ENCODE measurements at regions not wholly inside any gene's neighbourhood (a gene's known extent, or its start where the extent isn't known, plus 50 kb on each side); places are given as distances from the start of the nearest gene placed in this dataset.

DNA sequence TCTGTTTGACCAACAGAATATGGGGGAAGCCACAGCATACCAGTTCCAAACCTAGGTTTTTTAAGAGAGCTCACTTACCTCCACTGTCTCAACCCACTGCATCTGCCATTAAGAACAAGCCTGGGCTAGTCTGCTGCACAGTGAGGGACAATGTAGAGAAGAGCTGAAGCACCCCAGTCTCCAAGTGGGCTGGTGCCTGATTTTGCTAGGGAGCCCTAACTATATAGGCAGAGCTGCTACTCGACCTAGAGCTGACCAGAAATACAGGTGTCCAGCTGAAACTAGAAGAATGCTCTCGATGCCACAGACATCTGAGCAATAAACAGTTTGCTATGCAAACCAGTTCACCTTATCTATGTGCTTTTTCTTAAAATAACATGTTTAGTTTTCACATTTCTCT, 106.9 kb upstream of the BET1 start:
- Histone ChIP-seq H3K9me3 (ENCODE audit: low read length) (no peaks in the 10 kb centered on the region), H3K36me3 (ENCODE audit: insufficient read depth, low read length) (no peaks in the 10 kb centered on the region), H3K27ac (ENCODE audit: low read depth, low read length) (no peak overlapping the region), H3K27me3 (ENCODE audit: insufficient read depth, low read length, poor library complexity, severe bottlenecking) (no peaks in the 10 kb centered on the region), H3K4me1 (ENCODE audit: insufficient read depth, low read length) (no peaks in the 10 kb centered on the region), H3K4me3 (ENCODE audit: low read length) (no peak overlapping the region)
- ChIA-PET CTCF (no interaction called here), POLR2A (no interaction called here)
- Mint-ChIP-seq H3K27me3 (peaks cover 0 to 6% of the 10 kb centered on the region in 2 donors), H3K9me3 (no peaks in the 10 kb centered on the region), H3K4me3 (no peak overlapping the region), H3K27ac (no peak overlapping the region), H3K4me1 (no peaks in the 10 kb centered on the region), H3K36me3 (no peaks in the 10 kb centered on the region)
- no peak for DNase-seq

- H3K9me3 Mint-ChIP-seq = no peaks in the 10 kb centered on the region
- H3K27me3 ChIP-seq (ENCODE audit: insufficient read depth, low read length, poor library complexity, severe bottlenecking) = no peaks in the 10 kb centered on the region
- H3K4me1 Mint-ChIP-seq = no peaks in the 10 kb centered on the region
- ChIA-PET POLR2A (no interaction called here), CTCF (no interaction called here)
- H3K9me3 ChIP-seq (ENCODE audit: low read length) = no peaks in the 10 kb centered on the region
- peaks cover 0 to 6% of the 10 kb centered on the region in 2 donors for H3K27me3 Mint-ChIP-seq
- H3K36me3 ChIP-seq (ENCODE audit: insufficient read depth, low read length) = no peaks in the 10 kb centered on the region
- H3K27ac Mint-ChIP-seq = no peak overlapping the region
- H3K27ac ChIP-seq (ENCODE audit: low read depth, low read length) = no peak overlapping the region
- H3K4me3 ChIP-seq (ENCODE audit: low read length) = no peak overlapping the region
- no peaks in the 10 kb centered on the region for H3K36me3 Mint-ChIP-seq
- no peaks in the 10 kb centered on the region for H3K4me1 ChIP-seq (ENCODE audit: insufficient read depth, low read length)
- no peak for DNase-seq
- no peak overlapping the region for H3K4me3 Mint-ChIP-seq
These were observed 111.2 kb upstream of the BET1 start for GRCh38 chr7:94115316-94115715.

GRCh38 chr7:94123136-94123535, 119.0 kb upstream of the BET1 start:
- H3K4me3 Mint-ChIP-seq = no peak overlapping the region
- POLR2A ChIA-PET = no interaction called here

DNA sequence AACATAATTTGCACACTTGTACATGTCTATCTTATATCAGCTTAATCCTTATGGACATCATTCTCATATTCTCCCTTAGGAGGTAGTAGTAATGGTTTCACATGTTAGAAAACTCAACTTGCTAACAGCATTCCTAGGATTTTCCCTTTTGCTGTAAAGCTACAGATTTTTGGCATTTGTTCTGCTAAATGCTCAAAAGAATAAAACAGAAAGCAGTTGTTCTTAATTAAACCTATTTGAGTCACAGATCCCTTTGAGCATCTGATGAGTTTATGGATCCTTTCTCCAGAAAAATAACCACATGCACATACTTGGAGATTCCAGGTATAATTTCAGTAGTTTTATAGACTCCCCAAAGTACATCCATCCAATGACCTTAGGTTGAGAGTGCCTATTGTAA, 122.9 kb upstream of the BET1 start:
- no peaks in the 10 kb centered on the region for H3K9me3 Mint-ChIP-seq

More at GRCh38 chr7:94123136-94123535, 119.0 kb upstream of the BET1 start:
- H3K4me3 ChIP-seq (ENCODE audit: low read length) = no peak overlapping the region
- H3K36me3 ChIP-seq (ENCODE audit: insufficient read depth, low read length) = no peaks in the 10 kb centered on the region
- no peak overlapping the region for H3K27ac ChIP-seq (ENCODE audit: low read depth, low read length)
- DNase-seq = no peak
- H3K4me1 Mint-ChIP-seq = no peaks in the 10 kb centered on the region
- H3K27me3 Mint-ChIP-seq = peaks cover 1 to 18% of the 10 kb centered on the region in 2 donors
- CTCF ChIA-PET = no interaction called here
- no peaks in the 10 kb centered on the region for H3K4me1 ChIP-seq (ENCODE audit: insufficient read depth, low read length)
- H3K27me3 ChIP-seq (ENCODE audit: insufficient read depth, low read length, poor library complexity, severe bottlenecking) = no peaks in the 10 kb centered on the region
- H3K27ac Mint-ChIP-seq = no peak overlapping the region
- H3K36me3 Mint-ChIP-seq = no peaks in the 10 kb centered on the region
- H3K9me3 ChIP-seq (ENCODE audit: low read length) = no peaks in the 10 kb centered on the region
- no peaks in the 10 kb centered on the region for H3K9me3 Mint-ChIP-seq

DNA sequence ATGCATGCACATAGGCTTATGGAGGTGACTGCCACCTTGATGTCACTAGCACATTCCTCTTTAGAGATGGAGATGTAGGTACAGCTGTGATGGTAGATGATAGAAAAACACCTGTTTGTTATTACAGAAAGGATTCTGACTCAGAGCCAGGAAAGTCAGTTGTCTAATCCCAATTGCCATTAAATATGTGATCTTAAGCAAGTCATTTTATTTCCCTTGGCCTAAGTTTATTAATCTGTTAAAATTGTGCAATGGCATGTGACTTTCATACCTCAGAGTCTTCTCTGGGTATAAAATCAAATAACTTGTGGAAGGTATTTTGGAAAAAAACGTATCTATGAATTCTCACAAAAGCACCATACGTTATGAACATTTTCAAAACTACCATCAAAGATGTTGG, 123.9 kb upstream of the BET1 start:
- H3K27me3 ChIP-seq (ENCODE audit: insufficient read depth, low read length, poor library complexity, severe bottlenecking) = no peaks in the 10 kb centered on the region
- no peak overlapping the region for H3K27ac Mint-ChIP-seq
- no peaks in the 10 kb centered on the region for H3K36me3 ChIP-seq (ENCODE audit: insufficient read depth, low read length)
- H3K9me3 ChIP-seq (ENCODE audit: low read length) = no peaks in the 10 kb centered on the region
- no peak overlapping the region for H3K4me3 ChIP-seq (ENCODE audit: low read length)
- H3K4me3 Mint-ChIP-seq = no peak overlapping the region
- no peaks in the 10 kb centered on the region for H3K4me1 ChIP-seq (ENCODE audit: insufficient read depth, low read length)
- H3K9me3 Mint-ChIP-seq = no peaks in the 10 kb centered on the region
- peaks cover 4 to 18% of the 10 kb centered on the region in 2 donors for H3K27me3 Mint-ChIP-seq
- no peaks in the 10 kb centered on the region for H3K4me1 Mint-ChIP-seq
- H3K36me3 Mint-ChIP-seq = no peaks in the 10 kb centered on the region
- no peak overlapping the region for H3K27ac ChIP-seq (ENCODE audit: low read depth, low read length)
- ChIA-PET CTCF (no interaction called here), POLR2A (no interaction called here)
- no peak for DNase-seq

More for the DNA sequence above, 122.9 kb upstream of the BET1 start:
- Mint-ChIP-seq H3K4me1 (no peaks in the 10 kb centered on the region), H3K27ac (no peak overlapping the region), H3K36me3 (no peaks in the 10 kb centered on the region), H3K4me3 (no peak overlapping the region), H3K27me3 (peaks cover 3 to 19% of the 10 kb centered on the region in 2 donors)
- CTCF ChIA-PET = no interaction called here
- Histone ChIP-seq H3K36me3 (ENCODE audit: insufficient read depth, low read length) (no peaks in the 10 kb centered on the region), H3K4me3 (ENCODE audit: low read length) (no peak overlapping the region), H3K4me1 (ENCODE audit: insufficient read depth, low read length) (no peaks in the 10 kb centered on the region), H3K27me3 (ENCODE audit: insufficient read depth, low read length, poor library complexity, severe bottlenecking) (no peaks in the 10 kb centered on the region), H3K9me3 (ENCODE audit: low read length) (no peaks in the 10 kb centered on the region), H3K27ac (ENCODE audit: low read depth, low read length) (no peak overlapping the region)
- DNase-seq = no peak
- POLR2A ChIA-PET = no interaction called here

- H3K27ac ChIP-seq (ENCODE audit: low read depth, low read length) = no peak overlapping the region
- H3K4me3 ChIP-seq (ENCODE audit: low read length) = no peak overlapping the region
- ChIA-PET POLR2A (no interaction called here), CTCF (no interaction called here)
- no peaks in the 10 kb centered on the region for H3K9me3 ChIP-seq (ENCODE audit: low read length)
- H3K4me1 Mint-ChIP-seq = no peaks in the 10 kb centered on the region
- H3K27ac Mint-ChIP-seq = no peak overlapping the region
- DNase-seq = no peak
- no peaks in the 10 kb centered on the region for H3K27me3 ChIP-seq (ENCODE audit: insufficient read depth, low read length, poor library complexity, severe bottlenecking)
- H3K36me3 ChIP-seq (ENCODE audit: insufficient read depth, low read length) = no peaks in the 10 kb centered on the region
- H3K9me3 Mint-ChIP-seq = peaks cover 0 to under 1% (median 0%) of the 10 kb centered on the region in 5 donors
- no peaks in the 10 kb centered on the region for H3K4me1 ChIP-seq (ENCODE audit: insufficient read depth, low read length)
- peaks cover 4 to 18% of the 10 kb centered on the region in 2 donors for H3K27me3 Mint-ChIP-seq
- no peak overlapping the region for H3K4me3 Mint-ChIP-seq
- H3K36me3 Mint-ChIP-seq = no peaks in the 10 kb centered on the region
These were observed 125.4 kb upstream of the BET1 start for GRCh38 chr7:94129443-94130140.

GRCh38 chr7:94130716-94131115, 126.6 kb upstream of the BET1 start:
- ChIA-PET POLR2A (no interaction called here), CTCF (no interaction called here)
- DNase-seq = no peak
- Histone ChIP-seq H3K27ac (ENCODE audit: low read depth, low read length) (no peak overlapping the region), H3K4me1 (ENCODE audit: insufficient read depth, low read length) (no peaks in the 10 kb centered on the region), H3K27me3 (ENCODE audit: insufficient read depth, low read length, poor library complexity, severe bottlenecking) (no peaks in the 10 kb centered on the region), H3K36me3 (ENCODE audit: insufficient read depth, low read length) (no peaks in the 10 kb centered on the region), H3K9me3 (ENCODE audit: low read length) (no peaks in the 10 kb centered on the region), H3K4me3 (ENCODE audit: low read length) (no peak overlapping the region)
- Mint-ChIP-seq H3K27ac (no peak overlapping the region), H3K9me3 (peaks cover 0 to 2% (median 0%) of the 10 kb centered on the region in 5 donors), H3K36me3 (no peaks in the 10 kb centered on the region), H3K27me3 (peaks cover 4 to 15% of the 10 kb centered on the region in 2 donors), H3K4me3 (no peak overlapping the region), H3K4me1 (no peaks in the 10 kb centered on the region)

DNA sequence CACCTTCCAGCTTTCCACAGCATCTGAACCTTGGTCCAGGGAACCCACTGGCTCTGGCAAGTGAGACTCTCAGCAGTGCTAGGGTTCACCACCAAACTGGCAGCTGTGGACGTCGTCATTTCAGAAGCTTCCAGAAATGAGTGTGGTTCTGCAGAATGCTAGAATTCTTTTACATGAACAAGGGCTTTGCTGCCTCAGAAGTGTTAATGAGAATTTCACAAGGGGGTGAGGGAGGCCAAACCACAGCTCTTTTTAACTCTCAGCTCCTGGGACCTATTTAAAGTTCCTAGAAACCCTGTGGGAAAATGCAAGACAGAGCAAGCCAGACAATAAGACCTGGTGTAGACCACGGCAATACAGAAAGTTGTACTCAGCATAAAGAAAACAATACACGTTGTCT, 129.3 kb upstream of the BET1 start:
- DNase-seq = no peak
- Histone ChIP-seq H3K4me1 (ENCODE audit: insufficient read depth, low read length) (no peaks in the 10 kb centered on the region), H3K4me3 (ENCODE audit: low read length) (no peak overlapping the region), H3K36me3 (ENCODE audit: insufficient read depth, low read length) (no peaks in the 10 kb centered on the region), H3K27me3 (ENCODE audit: insufficient read depth, low read length, poor library complexity, severe bottlenecking) (no peaks in the 10 kb centered on the region), H3K27ac (ENCODE audit: low read depth, low read length) (no peak overlapping the region), H3K9me3 (ENCODE audit: low read length) (no peaks in the 10 kb centered on the region)
- Mint-ChIP-seq H3K9me3 (peaks cover 0 to 2% (median 0%) of the 10 kb centered on the region in 5 donors), H3K4me3 (no peak overlapping the region), H3K27me3 (peaks cover 3 to 7% of the 10 kb centered on the region in 2 donors), H3K36me3 (no peaks in the 10 kb centered on the region), H3K27ac (no peak overlapping the region), H3K4me1 (no peaks in the 10 kb centered on the region)
- ChIA-PET CTCF (no interaction called here), POLR2A (no interaction called here)

DNA sequence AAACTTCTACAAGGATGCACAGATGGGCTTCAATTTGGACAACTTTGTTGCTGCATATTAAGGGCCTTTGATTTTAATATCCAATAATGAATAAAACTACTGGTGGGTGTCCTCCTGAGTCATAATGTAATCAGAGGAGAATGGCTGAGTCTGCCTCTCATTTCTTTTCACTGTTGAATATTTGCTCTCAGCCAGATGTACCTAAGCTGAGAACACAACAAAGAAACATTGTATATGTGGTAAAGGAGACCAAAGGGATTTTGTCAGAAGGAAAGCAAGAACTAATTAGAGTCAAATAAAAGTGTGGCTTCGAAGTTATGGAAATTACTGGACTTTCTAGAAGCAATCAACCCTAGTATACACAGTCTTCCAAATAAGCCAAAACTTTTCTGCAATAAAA, 131.0 kb upstream of the BET1 start:
- Mint-ChIP-seq H3K27ac (no peak overlapping the region), H3K9me3 (peaks cover 0 to 4% (median 0%) of the 10 kb centered on the region in 5 donors), H3K4me3 (no peak overlapping the region), H3K27me3 (peaks cover 6 to 12% of the 10 kb centered on the region in 2 donors), H3K4me1 (no peaks in the 10 kb centered on the region), H3K36me3 (no peaks in the 10 kb centered on the region)
- H3K36me3 ChIP-seq (ENCODE audit: insufficient read depth, low read length) = no peaks in the 10 kb centered on the region
- H3K4me3 ChIP-seq (ENCODE audit: low read length) = no peak overlapping the region
- ChIA-PET POLR2A (no interaction called here), CTCF (no interaction called here)
- DNase-seq = no peak
- no peaks in the 10 kb centered on the region for H3K4me1 ChIP-seq (ENCODE audit: insufficient read depth, low read length)
- no peak overlapping the region for H3K27ac ChIP-seq (ENCODE audit: low read depth, low read length)
- H3K27me3 ChIP-seq (ENCODE audit: insufficient read depth, low read length, poor library complexity, severe bottlenecking) = no peaks in the 10 kb centered on the region
- H3K9me3 ChIP-seq (ENCODE audit: low read length) = no peaks in the 10 kb centered on the region
